Activated CD4-positive, alpha-beta T cell treated with anti-CD3 and anti-CD28 coated beads for 36 hours (primary cell): ENCODE measurements at regions not wholly inside any gene's neighbourhood (a gene's known extent, or its start where the extent isn't known, plus 50 kb on each side); places are given as distances from the start of the nearest gene placed in this dataset.
"Not testable (repeated sequence)": the region's sequence is repeated elsewhere in the genome, so short reads cannot be mapped to it uniquely, and the experiment has no call there.

ENCODE experiments used
- ATAC-seq: fragments of 200-7000 bp; cut with Tn5 transposase; one replicate; pipeline ENCODE4 v1.10.0; 2021; ENCODE audit warnings: mild to moderate bottlenecking, moderate library complexity
- CTCF ChIA-PET: fragments of 350-600 bp; sonication (Branson Sonifier 250); formaldehyde crosslinking; loops from one replicate; lab custom pipeline; 2021; ENCODE audit warnings: antibody characterized with exemption; lab: Charles Lee
- POLR2A ChIA-PET: fragments of 350-600 bp; sonication (Branson Sonifier 250); formaldehyde crosslinking; loops from one replicate; lab custom pipeline; 2021; ENCODE audit warnings: antibody characterized with exemption, inconsistent platforms; lab: Charles Lee
- DNase-seq: peaks from one replicate; pipeline ENCODE4 v3.0.0-alpha.2; 2020
- H3K27ac Mint-ChIP-seq: one replicate; pipeline ENCODE4 v1.8.0; 2021; ENCODE audit warnings: mixed read lengths
- H3K27me3 Mint-ChIP-seq: one replicate; pipeline ENCODE4 v1.8.0; 2021; ENCODE audit warnings: mixed read lengths
- H3K36me3 Mint-ChIP-seq: one replicate; pipeline ENCODE4 v1.8.0; 2021; ENCODE audit warnings: low read depth, mixed read lengths
- H3K4me1 Mint-ChIP-seq: one replicate; pipeline ENCODE4 v1.8.0; 2021; ENCODE audit warnings: mixed read lengths
- H3K4me3 Mint-ChIP-seq: one replicate; pipeline ENCODE4 v1.8.0; 2021; ENCODE audit warnings: mild to moderate bottlenecking, moderate library complexity, mixed read lengths
- H3K9me3 Mint-ChIP-seq: one replicate; pipeline ENCODE4 v1.8.0; 2021; ENCODE audit warnings: low read depth, mixed read lengths
- intact Hi-C, 2 experiments: fragments of 100-400 bp; cut with DNase I in 1 of 2; cut with micrococcal nuclease in 1 of 2; formaldehyde crosslinking; loops; one replicate each; pipeline versions ENCODE4 v1.14.2 to v1.15.1; 2022 to 2024; cut with DNase I, micrococcal nuclease

- H3K4me1 Mint-ChIP-seq, CTCF ChIA-PET, intact Hi-C loops, ATAC-seq, POLR2A ChIA-PET, H3K9me3 Mint-ChIP-seq, H3K27ac Mint-ChIP-seq, H3K36me3 Mint-ChIP-seq, H3K4me3 Mint-ChIP-seq, H3K27me3 Mint-ChIP-seq, DNase-seq: not testable (repeated sequence)
Observed at GRCh38 chr9:97248252-97248651, 59.2 kb upstream of the CCDC180 start.

- intact Hi-C loops = no loop called here
- ATAC-seq = no peak
- CTCF ChIA-PET = no interaction called here
- Mint-ChIP-seq H3K27me3 (no peaks in the 10 kb centered on the region), H3K4me3 (no peak overlapping the region), H3K4me1 (peaks cover 9% of the 10 kb centered on the region), H3K27ac (no peak overlapping the region), H3K36me3 (no peaks in the 10 kb centered on the region), H3K9me3 (no peaks in the 10 kb centered on the region)
- no peak for DNase-seq
- POLR2A ChIA-PET = no interaction called here
Observed at GRCh38 chr9:97243606-97244005, 63.9 kb upstream of the CCDC180 start.

- H3K27ac Mint-ChIP-seq, POLR2A ChIA-PET, ATAC-seq, H3K4me3 Mint-ChIP-seq, H3K9me3 Mint-ChIP-seq, intact Hi-C loops, H3K36me3 Mint-ChIP-seq, DNase-seq, H3K27me3 Mint-ChIP-seq, CTCF ChIA-PET: not testable (repeated sequence)
- peaks cover 12% of the 10 kb centered on the region for H3K4me1 Mint-ChIP-seq
Observed at GRCh38 chr9:97241430-97241829, 66.0 kb upstream of the CCDC180 start.

- intact Hi-C loops = loop anchor here (1.0 to 5.0 kb wide), 11 partner anchors 17 to 864 kb away; partner anchors contain the start of genes ZNF782 (in 2 of the 2), NCBP1 (in 1 of the 2), TDRD7 (in 1 of the 2) and TSTD2 (in 1 of the 2)
- H3K4me3 Mint-ChIP-seq = peak overlapping the region; percentile 93
- CTCF ChIA-PET = interaction anchor here (0.9 to 2.2 kb wide), 3 partner anchors 204 to 384 kb away, joined by 3 to 6 read pairs (median 6); partner anchors contain the start of gene ZNF782
Observed at GRCh38 chr9:97237951-97238889, 69.2 kb upstream of the CCDC180 start.

GRCh38 chr9:97237311-97237786 is 70.1 kb upstream of the CCDC180 start:
- H3K27ac Mint-ChIP-seq = peak overlapping the region; percentile 97
- DNase-seq = no peak
- H3K4me1 Mint-ChIP-seq = peaks cover 12% of the 10 kb centered on the region
- CTCF ChIA-PET = interaction anchor here (0.9 to 2.2 kb wide), 2 partner anchors 381 to 383 kb away, joined by 6 read pairs; partner anchors contain the start of gene ZNF782
- ATAC-seq = no peak
- H3K27me3 Mint-ChIP-seq = no peaks in the 10 kb centered on the region
- H3K9me3 Mint-ChIP-seq = no peaks in the 10 kb centered on the region
- peak overlapping the region; percentile 93 for H3K4me3 Mint-ChIP-seq
- POLR2A ChIA-PET = no interaction called here
- H3K36me3 Mint-ChIP-seq = no peaks in the 10 kb centered on the region
- intact Hi-C loops = loop anchor here in 1 of 2 experiments (5.0 kb wide), 5 partner anchors 175 to 865 kb away; partner anchors contain the start of genes TDRD7 and ZNF510

More at GRCh38 chr9:97237951-97238889, 69.2 kb upstream of the CCDC180 start:
- POLR2A ChIA-PET = interaction anchor here (0.6 to 1.2 kb wide), 2 partner anchors 176 to 395 kb away, joined by 3 to 4 read pairs; partner anchors contain the start of genes NCBP1 and TSTD2
- Mint-ChIP-seq H3K4me1 (peaks cover 12% of the 10 kb centered on the region), H3K36me3 (no peaks in the 10 kb centered on the region), H3K9me3 (no peaks in the 10 kb centered on the region), H3K27me3 (no peaks in the 10 kb centered on the region), H3K27ac (peak overlapping the region; percentile 97)
- ATAC-seq (peak; percentile 95), DNase-seq (peak; percentile 91)

- intact Hi-C loops, H3K9me3 Mint-ChIP-seq: not testable (repeated sequence)
Observed at GRCh38 chr9:97233009-97233400, 74.5 kb upstream of the CCDC180 start.

GRCh38 chr9:97232060-97233008 is 75.1 kb upstream of the CCDC180 start:
- intact Hi-C loops, ATAC-seq, H3K4me3 Mint-ChIP-seq, H3K9me3 Mint-ChIP-seq, H3K4me1 Mint-ChIP-seq, DNase-seq, H3K27me3 Mint-ChIP-seq, H3K36me3 Mint-ChIP-seq, POLR2A ChIA-PET, CTCF ChIA-PET, H3K27ac Mint-ChIP-seq: not testable (repeated sequence)

More at GRCh38 chr9:97233009-97233400, 74.5 kb upstream of the CCDC180 start:
- H3K27me3 Mint-ChIP-seq, ATAC-seq, CTCF ChIA-PET, H3K36me3 Mint-ChIP-seq, H3K4me3 Mint-ChIP-seq, DNase-seq, H3K27ac Mint-ChIP-seq, H3K4me1 Mint-ChIP-seq, POLR2A ChIA-PET: not testable (repeated sequence)

GRCh38 chr9:97222393-97222792 is 85.1 kb upstream of the CCDC180 start:
- H3K9me3 Mint-ChIP-seq, CTCF ChIA-PET, H3K4me3 Mint-ChIP-seq, H3K4me1 Mint-ChIP-seq, H3K36me3 Mint-ChIP-seq, ATAC-seq, POLR2A ChIA-PET, DNase-seq, H3K27ac Mint-ChIP-seq: not testable (repeated sequence)
- H3K27me3 Mint-ChIP-seq = peaks cover 35% of the 10 kb centered on the region
- intact Hi-C loops = loop anchor here (5.0 kb wide), 1 partner anchor 365 kb away; no protein-coding TSS in a partner anchor

GRCh38 chr9:97221478-97222355 is 85.7 kb upstream of the CCDC180 start:
- not testable (repeated sequence) for H3K36me3 Mint-ChIP-seq, H3K9me3 Mint-ChIP-seq, H3K4me1 Mint-ChIP-seq
- Mint-ChIP-seq H3K4me3 (peak overlapping the region; percentile 66), H3K27ac (peak overlapping the region; percentile 6), H3K27me3 (peaks cover 38% of the 10 kb centered on the region)
- intact Hi-C loops = loop anchor here (1.0 to 5.0 kb wide), 2 partner anchors 17 to 364 kb away; no protein-coding TSS in a partner anchor
- ATAC-seq (peak; percentile 96), DNase-seq (peak; percentile 82)
- CTCF ChIA-PET = interaction anchor here (0.7 kb wide), 1 partner anchor 134 kb away, joined by 4 read pairs; no protein-coding TSS in a partner anchor
- POLR2A ChIA-PET = interaction anchor here (0.5 to 0.6 kb wide), 3 partner anchors 38 to 443 kb away, joined by 3 to 6 read pairs (median 4); no protein-coding TSS in a partner anchor
